GM18499 (cell line): ENCODE measurements at regions not wholly inside any gene's neighbourhood (a gene's known extent, or its start where the extent isn't known, plus 50 kb on each side); places are given as distances from the start of the nearest gene placed in this dataset.
"Not testable (repeated sequence)": the region's sequence is repeated elsewhere in the genome, so short reads cannot be mapped to it uniquely, and the experiment has no call there.

Experiments used
- ATAC-seq: cut with Tn5 transposase; IDR thresholded peaks from one replicate; pipeline ENCODE4 v1.9.1; 2021; ENCODE audit warnings: moderate number of reproducible peaks; ENCODE audit not compliant: insufficient read depth, unreplicated experiment

DNA sequence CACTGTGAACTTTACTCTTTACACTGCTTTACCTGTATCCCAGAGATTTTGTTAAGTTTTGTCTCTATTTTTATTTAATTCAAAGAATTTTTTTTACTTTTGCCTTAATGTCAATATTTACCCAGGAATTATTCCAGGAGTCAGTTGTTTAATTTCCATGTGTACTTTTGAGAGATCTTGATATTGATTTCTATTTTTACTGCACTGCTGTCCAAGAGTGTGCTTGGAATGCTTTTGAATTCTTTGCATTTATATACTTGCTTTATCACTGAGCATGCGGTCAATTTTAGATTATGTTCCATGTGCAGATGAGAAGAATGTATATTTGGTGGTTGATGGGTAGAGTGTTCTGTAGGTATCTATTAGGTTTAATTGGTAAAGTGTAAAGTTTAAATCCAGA lies 461.0 kb upstream of the GBE1 start:
- ATAC-seq: no peak

- ATAC-seq: no peak
Measured at GRCh38 chr3:82217571-82217970, 456.1 kb upstream of the GBE1 start.

- no peak for ATAC-seq
Measured at GRCh38 chr3:82208002-82208710, 446.7 kb upstream of the GBE1 start.

- ATAC-seq: no peak
Measured at GRCh38 chr3:82202269-82202668, 440.8 kb upstream of the GBE1 start.

GRCh38 chr3:82201316-82201715 lies 439.9 kb upstream of the GBE1 start:
- ATAC-seq: no peak

GRCh38 chr3:82198009-82198408 lies 436.6 kb upstream of the GBE1 start:
- ATAC-seq: no peak

DNA sequence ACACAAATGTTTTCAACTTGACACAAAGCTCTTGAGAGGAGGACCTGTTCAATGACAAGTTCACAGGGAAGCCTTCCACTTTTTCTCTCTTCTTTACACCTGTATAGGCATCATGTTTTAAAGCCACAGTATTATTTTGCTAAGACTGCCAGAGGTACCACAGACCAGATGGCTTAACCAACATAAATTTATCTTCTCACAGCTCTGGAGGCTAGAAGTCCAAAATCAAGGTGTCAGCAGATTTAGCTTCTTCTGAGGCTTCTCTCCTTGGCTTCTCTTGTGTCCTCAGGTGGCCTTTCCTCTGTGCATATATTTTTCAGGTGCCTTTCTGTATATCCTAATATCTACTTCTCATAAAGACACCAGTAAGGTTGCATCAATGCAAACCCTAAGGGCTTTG lies 435.2 kb upstream of the GBE1 start:
- no peak for ATAC-seq

DNA sequence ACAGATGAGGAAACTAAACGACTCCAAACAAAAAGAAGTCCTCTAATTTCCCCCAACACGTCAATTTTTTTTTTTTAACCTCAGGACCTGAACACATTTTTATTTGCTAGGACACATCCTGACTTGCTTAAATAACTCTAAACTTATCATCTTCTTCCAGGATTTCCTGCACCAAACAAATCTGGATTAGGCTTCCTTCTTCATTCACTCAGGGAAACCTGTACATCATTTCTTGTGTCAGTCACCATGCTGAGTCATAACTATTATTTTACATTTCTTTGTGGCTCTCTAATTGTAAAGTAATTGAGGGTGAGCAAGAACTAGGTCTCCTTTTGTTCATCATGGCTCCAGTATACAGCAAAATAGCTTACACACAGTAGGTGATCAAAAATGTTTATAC lies 433.4 kb upstream of the GBE1 start:
- no peak for ATAC-seq

DNA sequence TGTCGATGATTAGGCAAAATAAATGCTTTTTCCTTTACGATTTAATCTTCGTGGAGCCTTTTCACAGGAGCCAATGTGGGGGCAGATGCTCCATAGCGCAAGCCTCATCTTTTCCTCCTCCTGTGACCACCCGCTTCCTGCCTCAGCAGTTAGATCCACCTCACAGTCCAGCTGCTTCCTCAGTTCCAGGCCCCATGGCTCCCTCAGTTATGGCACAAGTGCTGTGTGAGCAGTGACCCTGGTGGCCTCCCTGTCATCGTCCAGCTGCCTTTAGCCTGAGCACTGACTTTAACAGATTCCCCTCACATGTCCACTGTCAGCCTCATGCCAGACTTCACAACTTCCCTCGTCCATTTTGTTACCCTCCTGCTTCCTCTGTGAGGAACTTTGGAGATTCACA lies 424.6 kb upstream of the GBE1 start:
- ATAC-seq: no peak

DNA sequence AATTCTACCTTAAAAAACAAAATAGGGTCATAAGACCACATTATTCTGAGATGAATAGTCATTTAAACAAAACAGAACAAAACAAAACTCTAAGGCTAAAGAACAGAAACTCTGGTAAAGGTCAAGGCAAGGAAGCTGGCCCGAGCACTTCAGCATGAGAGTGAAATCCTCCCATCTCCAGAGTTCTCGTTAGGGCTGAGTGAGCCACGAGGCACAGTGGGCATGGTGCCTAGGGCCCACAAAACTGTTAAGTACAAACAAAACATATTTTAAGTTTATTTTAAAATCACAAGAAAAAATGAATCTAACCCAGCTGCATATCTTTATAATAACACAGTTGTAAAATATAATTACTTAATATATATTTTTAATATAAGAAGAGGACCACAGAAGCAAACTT lies 417.8 kb upstream of the GBE1 start:
- no peak for ATAC-seq

- no peak for ATAC-seq
Measured at GRCh38 chr3:82178291-82178690, 416.8 kb upstream of the GBE1 start.

- no peak for ATAC-seq
Measured at GRCh38 chr3:82177774-82178173, 416.3 kb upstream of the GBE1 start.

- no peak for ATAC-seq
Measured at GRCh38 chr3:82165266-82165665, 403.8 kb upstream of the GBE1 start.

GRCh38 chr3:82163907-82164520 lies 402.6 kb upstream of the GBE1 start:
- ATAC-seq: peak; percentile 55

DNA sequence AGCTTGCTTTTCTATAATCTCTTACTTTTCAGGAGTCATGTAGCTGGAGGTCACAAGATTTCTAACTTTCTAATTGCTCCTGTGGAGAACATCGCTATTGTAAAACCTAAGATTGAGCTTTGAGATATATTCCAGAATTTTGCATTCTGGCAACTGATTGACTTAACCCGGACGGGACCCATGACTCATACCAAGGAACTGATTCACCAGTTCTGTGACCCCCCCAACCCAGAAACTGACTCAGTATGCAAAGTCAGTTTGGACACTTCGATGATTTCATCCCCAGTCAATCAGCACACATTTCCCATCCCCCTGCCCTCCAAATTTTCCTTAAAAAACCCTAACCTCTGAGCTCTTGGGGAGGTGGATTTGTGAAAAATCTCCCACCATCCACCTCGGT lies 396.5 kb upstream of the GBE1 start:
- no peak for ATAC-seq

DNA sequence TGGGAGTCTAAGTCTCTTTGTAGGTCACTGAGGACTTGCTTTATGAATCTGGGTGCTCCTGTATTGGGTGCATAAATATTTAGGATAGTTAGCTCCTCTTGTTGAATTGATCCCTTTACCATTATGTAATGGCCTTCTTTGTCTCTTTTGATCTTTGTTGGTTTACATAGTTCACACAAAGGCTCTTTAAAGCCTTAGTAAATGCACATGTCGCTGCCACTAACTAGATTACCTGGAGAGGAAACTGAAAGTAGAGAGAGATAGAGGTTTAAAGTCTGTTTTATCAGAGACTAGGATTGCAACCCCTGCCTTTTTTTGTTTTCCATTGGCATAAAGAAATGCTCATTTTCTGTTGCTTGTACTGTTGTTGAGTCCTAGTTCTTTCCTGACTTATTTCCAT lies 392.4 kb upstream of the GBE1 start:
- not testable (repeated sequence) for ATAC-seq

DNA sequence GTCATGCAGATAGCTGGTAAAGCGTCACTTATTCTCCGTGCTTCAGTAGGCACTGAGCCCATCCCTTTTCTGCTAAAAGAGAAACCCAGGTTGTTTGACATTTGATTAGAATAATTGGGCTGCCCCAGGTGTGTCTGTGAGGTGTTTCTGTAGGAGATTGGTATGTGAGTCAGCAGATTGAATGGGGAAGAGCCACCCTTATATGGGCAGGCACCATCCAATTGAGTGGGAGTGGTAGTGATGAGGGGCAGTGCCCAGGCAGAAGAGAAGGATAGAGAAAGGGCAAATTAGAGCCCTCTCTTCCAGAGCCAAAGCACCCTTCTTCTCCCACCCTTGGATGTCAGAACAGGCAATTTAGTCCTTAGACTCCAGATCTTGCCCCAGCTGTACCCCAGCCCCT lies 384.3 kb upstream of the GBE1 start:
- ATAC-seq: no peak

GRCh38 chr3:82144811-82145210 lies 383.4 kb upstream of the GBE1 start:
- no peak for ATAC-seq

- no peak for ATAC-seq
Measured at GRCh38 chr3:82143661-82144412, 382.4 kb upstream of the GBE1 start.

- ATAC-seq: no peak
Measured at GRCh38 chr3:82141592-82141991, 380.1 kb upstream of the GBE1 start.

DNA sequence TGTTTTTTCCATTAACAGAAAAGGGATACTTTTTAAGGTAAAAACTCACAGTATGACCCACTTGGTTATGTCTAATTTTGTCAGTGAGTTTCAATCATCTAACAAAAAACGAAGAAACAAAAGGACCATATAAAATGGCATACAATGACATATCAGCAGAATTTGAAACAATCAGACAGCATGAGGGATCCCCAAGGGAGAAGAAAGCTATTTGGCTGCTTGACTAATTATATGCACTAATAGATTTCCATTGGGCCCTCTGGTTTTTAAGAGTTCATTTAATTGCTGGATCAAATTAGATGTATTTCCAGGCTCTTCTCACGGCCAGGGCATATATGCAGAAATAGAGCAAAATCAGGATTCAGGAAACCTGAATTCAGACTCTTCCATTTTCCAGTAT lies 376.4 kb upstream of the GBE1 start:
- ATAC-seq: no peak

DNA sequence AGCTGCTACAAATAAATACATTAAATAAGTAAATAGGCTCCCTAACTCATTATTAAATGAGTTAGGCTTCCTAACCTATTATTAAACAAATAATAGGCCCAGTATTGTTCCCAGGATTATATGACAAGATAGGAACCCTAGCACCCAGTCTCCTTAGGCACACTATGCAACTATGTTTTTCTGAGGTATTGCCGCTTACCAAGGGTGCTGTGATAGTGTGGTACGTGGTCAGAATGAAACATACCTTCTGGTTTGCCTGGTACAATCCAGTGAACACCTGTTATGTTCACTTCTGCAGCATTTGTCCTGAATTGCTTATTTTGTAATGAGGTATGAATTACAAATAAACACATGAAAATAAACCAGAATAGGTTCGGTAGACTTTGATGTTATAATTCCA lies 375.6 kb upstream of the GBE1 start:
- no peak for ATAC-seq
